HT-29 (cell line): ENCODE measurements at regions not wholly inside any gene's neighbourhood (a gene's known extent, or its start where the extent isn't known, plus 50 kb on each side); places are given as distances from the start of the nearest gene placed in this dataset.
A peak's percentile ranks its signal among the peaks of the same experiment; 100 is the strongest.

Source experiments
- DNase-seq: peaks from one replicate; pipeline ENCODE4 v3.0.0-alpha.2; 2015; ENCODE audit warnings: low spot score

DNA sequence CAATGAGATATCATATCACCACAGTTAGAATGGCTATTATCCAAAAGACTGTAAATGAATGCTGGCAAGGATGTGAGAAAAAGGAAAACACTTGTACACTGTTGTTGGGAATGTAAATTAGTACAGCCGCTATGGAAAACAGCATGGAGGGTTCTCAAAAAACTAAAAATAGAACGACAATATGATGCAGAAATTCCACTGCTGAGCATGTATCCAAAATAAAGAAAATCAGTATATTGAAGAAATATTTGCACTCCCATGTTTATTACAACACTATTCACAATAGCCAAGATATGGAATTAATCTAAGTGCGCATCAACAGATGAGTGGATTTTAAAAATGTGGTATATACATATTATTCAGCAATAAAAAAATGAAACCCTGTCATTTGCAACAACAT lies 898.9 kb upstream of the MAN1A1 start:
- no peak for DNase-seq

DNA sequence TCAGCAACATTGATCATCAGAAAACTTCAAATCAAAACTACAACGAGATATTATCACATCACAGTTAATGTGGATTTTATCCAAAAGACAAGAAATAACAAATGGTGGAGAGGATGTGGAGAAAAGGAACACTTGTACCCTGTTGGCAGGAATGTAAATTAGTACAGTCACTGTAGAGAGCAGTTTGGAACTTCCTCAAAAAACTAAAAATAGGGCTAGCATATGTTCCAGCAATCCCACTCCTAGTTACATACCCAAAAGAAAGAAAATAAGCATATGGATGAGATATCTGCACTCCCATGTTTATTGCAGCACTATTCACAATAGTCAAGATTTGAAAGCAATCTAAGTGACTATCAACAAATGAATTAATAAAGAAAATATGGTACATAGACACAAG lies 887.7 kb upstream of the MAN1A1 start:
- no peak for DNase-seq

DNA sequence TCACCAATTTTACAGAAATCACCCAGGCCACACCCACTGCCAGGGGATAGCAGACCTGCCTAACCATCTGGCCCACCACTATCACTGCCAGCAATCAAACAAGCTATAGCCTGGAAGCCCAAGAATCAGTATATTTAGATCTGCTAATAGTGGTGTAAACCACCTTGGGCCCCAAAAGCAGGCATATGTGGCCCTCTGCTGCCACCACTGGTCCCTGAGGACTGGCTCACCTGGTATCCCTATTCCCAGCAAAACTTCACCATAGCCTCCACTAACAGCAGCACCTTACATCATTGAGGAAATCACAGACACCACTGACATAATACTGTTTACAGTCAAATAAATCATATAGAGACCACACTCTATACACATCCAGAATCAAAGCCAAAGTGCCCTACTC lies 880.4 kb upstream of the MAN1A1 start:
- peak; percentile 38 for DNase-seq

DNA sequence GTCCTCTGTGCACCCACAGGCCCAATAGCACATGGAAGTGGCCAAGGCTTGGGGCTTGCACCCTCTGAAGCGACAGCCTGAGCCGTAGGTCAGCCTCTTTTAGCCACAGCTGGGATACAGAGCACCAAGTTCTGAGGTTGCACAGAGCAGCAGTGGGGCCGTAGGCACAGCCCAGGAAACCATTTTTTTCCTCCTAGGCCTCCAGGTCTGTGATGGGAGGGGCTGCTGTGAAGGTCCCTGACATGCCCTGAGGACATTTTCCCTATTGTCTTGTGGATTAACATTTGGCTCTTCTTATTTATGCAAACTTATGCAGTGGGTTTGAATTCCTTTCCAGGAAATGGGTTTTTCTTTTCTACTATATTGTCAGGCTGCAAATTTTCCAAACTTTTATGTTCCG lies 878.7 kb upstream of the MAN1A1 start:
- DNase-seq = no peak

DNA sequence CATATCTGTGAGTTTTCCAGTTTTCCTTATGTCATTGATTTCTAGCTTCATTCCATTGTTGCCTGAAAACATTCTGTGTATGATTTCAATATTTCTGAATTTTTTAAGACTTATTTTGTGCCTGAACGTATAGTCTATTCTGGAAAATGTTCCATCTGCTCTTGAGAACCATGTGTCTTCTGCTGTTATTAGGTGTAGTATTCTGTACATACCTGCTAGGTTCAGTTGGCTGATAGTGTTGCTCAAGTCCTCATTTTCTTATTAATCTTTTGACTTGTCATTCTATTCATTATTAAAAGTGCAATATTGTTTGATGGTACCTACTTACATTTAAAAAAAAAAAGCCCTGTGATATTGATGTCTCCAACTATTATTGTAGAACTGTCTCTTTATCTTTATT lies 869.8 kb upstream of the MAN1A1 start:
- no peak for DNase-seq

DNA sequence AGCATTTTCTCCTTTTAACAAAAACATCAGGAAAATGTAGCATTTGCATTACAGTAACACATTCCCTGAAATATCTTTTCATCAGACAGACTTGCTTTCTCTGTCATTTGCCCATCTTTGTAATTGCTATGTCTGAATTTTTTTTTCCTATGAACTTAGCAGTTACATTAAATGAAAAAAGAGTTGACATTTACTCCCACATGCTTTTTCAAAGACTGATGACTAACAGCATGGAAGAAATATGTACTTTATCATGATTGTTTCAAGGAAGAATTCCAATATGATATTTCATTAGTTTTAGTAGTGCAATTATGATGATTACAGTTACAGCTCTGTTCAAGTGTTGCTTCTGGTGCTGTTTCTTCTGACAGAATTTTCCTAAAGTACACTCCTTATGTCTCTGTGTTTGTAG lies 864.5 kb upstream of the MAN1A1 start:
- DNase-seq = no peak

DNA sequence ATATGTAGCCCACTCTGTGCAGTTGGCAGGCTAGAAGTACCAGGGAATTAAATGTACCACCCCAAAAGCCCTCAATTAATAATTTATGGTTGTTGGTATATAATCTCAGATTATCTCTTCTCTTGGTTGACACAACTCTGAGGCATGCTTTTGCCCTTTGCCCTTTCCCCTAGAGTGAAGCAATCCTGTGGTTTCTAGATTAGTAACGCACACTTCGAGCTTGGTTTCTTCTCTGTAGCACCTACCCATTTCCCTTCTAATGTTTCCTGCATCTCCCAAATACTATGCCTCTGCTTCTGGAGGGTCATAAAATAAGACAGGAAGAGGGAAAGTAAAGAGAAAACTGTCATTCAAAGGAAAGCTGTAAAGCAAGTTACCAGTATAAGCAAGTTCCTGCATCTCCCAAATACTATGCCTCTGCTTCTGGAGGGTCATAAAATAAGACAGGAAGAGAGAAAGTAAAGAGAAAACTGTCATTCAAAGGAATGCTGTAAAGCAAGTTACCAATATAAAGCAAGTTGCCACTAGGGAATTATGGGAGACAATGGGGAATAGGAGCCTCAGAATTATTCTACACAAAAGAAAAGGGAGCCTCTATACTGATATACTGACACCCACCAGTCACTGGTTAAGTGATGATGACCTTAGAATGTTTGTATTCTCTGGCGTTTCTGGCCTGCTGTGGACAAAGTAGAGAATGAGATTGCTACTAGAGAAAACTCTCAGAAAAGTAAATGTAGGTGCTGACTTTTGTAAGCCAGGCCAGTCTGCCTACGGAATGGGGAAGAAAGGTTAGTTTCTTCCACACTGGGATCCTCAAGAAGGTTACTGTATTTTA lies 862.6 kb upstream of the MAN1A1 start:
- DNase-seq = peak; percentile 71

DNA sequence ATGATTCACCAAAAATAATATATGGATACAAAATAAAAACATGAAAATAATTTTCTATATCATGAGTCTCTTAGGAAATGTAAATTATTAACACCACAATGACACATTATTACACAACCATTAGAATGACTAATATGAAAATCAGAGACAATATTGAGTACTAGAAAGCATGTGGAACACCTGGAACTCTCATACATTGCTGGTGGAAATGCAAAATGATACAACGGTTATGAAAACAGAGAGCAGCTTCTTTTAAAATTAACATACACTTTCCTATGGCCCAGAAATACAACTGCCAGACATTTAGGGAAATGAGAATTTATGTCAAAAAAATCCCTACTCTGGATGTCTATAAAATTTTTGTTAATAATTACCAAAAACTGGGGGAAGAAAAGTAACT lies 853.3 kb upstream of the MAN1A1 start:
- DNase-seq = no peak

DNA sequence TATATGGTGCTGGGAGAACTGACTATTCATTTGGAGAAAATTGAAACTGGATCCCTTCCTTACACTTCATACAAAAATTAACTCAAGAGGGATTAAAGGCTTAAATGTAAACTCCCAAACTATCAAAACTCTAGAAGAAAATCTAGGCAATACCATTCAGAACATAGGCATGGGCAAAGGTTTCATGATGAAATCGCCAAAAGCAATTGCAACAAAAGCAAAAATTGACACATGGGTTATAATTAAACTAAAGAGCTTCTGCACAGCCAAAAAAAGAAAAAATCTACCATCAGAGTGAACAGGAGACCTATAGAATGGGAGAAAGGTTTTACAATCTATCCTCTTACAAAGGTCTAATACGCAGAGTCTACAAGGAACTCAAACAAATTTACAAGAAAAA lies 851.3 kb upstream of the MAN1A1 start:
- DNase-seq = no peak

DNA sequence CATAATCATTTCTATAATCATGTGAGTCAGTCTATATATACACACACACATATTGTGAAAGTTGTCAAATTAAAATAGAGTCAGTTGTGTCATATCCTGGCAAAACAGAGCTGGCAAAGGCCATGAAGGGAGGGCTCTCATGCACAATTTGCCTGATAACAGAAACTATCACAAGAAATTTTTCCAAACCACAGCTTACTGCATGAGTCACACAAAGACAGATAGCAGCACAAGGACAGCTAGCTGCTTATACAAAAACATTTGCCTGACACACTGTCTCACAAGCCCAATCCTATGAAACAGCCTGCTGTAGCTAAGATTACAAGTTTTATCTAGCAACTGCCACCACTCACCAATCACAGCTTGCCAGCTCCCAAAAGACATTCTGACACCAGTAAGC lies 848.5 kb upstream of the MAN1A1 start:
- no peak for DNase-seq

DNA sequence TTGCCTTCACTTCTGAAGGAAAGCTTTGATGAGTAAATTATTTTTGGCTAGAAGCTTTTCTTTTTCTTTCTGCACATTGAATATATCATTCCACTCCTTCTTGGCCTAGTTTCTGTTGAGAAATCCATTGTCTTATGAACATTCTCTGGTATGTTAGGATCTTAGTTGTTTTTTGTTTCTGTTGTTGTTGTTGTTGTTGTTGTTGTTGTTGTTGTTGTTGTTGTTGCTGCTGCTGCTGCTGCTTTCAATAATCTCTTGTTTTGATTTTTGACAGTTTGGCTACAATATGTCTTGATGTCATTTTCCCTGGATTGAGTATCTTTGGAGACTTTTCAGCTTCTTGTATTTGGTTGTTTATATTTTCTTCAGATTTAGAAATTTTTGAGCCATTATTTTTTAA lies 836.5 kb upstream of the MAN1A1 start:
- no peak for DNase-seq

DNA sequence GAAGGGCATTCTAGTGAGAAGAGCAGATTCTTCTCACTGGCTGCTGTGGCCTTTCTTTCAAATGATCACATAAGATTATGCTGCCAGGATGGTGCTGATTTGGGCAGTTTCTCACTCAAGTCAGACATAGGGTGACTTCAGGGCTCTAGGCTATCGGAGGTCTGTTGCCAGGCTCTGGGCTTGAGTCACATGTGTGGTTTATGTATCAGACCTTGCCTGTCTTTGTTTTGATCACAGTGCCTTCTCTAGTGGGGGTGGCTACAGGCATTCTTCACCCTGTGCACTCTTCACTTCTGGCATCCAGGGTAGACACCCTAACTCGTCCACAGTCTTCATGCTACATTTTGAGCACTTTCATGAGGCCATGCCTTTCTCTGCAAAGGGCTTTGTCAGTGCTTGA lies 823.7 kb upstream of the MAN1A1 start:
- DNase-seq = no peak

DNA sequence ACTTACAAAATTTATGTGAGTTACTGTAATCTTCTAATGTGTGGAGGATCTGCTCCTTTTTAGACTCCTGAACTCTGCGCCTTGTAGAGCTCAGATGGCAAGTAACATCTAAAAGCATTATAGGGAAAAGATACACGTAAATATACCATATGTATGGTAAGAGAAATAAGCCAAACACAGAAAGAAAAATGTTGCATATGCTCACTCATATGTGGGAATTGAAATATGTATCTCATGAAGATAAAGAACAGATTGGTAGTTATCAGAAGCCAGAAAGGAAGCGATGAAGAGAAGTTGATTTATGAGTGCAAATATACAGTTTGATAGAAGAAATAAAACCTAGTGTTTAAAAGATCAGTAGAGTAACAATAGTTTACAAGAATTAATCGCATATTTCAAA lies 815.0 kb upstream of the MAN1A1 start:
- no peak for DNase-seq

DNA sequence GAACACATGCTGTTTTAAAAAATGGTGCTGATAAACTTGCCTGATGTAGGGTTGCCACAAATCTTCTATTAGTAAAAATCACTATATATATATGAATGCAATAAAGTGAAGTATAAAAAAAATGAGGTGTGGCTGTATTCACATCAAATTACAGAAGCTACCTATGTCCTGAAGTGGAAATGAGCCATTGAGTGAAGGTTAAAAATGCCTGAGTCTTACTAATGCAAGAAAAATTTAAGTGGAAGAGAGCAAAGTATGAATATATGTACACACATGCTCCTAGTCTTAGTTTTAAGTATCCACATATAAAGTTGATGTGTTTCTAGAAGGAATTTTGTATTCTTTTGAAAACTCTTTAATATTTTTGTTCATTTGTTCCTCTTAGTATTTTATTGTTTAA lies 808.3 kb upstream of the MAN1A1 start:
- no peak for DNase-seq

DNA sequence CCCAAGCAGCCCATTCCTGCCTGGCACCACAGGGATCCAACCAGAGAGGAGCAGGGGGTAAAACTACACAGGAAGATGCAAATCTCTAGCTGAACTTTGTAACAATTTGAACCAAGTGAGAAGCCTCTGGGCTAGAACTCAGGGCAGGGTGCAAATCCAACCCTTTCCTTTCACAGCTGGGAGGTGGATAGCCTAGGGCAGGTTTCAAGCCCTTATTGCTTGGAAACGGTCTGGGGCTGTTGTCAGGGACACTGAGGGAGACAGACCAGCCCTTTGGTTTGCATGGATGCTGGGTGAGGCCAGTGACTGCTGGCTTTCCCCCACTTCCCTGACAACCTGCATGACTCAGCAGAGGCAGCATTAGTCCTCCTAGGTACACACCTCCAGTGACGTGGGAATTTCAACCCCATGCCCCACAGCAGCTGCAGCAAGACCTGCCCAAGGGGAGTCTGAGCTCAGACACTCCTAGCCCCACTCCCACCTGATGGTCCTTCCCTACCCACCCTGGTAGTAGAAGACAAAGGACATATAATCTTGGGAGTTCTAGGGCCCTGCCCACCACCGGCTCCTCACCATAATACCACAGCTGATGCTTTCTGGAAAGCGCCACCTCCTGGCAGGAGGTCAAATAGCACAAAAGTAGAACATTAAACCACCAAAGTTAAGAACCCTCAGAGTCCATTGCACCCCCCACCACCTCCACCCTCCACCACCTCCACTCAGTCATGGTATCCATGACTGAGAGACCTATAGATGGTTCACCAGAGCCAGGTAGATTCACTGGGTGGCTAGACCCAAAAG lies 797.7 kb upstream of the MAN1A1 start:
- DNase-seq = no peak

DNA sequence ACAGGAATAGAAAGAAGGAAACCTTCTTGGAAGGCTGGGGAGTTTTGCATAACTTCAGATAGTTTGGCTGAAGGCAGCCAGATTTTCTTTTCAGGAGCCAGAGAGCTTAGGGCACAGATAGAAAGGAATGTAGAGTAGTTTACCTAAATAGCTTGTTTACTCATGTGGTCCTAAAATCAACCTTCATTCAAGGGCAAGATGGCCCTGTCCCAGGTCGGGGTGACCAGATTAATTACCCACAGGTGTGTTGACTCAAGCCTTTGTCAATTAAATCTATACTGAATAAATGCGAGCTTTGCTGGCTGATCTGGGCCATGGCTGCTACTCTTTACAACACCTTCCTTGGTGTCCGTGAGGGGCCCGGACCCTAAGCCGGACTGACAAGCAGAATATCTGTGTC lies 792.0 kb upstream of the MAN1A1 start:
- DNase-seq = no peak

DNA sequence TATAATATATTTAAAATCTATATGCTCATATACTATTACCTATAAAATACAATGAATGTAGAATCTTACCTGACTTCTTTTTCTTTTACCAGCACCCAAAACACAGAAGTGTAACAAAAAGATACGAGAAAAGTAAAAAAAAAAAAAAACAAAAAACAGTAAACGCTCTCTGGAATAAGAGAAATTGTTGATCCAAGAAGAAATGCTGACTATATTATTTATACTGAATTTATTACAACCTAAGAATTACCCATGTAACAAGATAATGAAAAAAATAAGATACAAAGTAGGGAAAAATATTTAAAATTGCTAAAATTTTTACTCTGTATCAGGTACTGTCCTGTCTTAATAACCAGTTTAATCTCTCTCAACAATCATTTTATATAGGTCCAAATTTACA lies 787.9 kb upstream of the MAN1A1 start:
- no peak for DNase-seq

DNA sequence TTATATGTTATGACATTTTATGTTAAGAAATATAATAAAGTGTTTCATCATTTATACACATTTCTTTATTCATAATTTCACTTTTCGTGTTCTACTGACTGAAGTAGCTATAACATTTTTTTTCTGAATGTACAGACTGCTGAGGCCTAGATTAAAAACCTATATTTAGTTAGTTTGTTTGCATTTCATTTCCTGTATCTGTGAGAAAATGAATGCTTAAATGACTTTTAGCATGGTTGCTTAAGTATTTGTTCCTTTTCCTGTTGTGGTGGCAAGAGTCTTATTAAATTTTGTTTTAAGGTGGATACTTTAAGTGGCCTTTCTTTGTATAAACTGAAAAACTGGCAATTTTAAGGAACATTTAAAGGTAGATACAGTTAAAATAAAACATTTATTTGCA lies 779.7 kb upstream of the MAN1A1 start:
- DNase-seq = no peak

DNA sequence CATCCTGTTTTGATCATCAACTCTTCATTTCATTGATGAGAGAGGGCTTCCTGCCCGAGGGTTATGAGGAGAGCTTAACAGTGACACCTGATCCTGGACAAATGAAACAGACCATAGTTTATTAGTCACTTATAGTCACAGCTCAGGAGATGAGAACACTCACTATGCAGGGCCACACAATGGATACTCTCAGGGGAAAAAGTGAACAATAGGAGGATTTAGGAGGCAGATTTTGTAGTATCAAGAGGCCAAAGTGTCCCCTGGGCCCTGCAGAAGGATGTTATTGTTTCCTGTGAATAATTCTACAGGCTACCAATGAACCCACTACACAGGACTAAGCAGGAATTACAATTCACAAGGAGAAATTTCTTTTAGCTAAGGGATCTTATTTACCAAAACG lies 772.8 kb upstream of the MAN1A1 start:
- DNase-seq = no peak

DNA sequence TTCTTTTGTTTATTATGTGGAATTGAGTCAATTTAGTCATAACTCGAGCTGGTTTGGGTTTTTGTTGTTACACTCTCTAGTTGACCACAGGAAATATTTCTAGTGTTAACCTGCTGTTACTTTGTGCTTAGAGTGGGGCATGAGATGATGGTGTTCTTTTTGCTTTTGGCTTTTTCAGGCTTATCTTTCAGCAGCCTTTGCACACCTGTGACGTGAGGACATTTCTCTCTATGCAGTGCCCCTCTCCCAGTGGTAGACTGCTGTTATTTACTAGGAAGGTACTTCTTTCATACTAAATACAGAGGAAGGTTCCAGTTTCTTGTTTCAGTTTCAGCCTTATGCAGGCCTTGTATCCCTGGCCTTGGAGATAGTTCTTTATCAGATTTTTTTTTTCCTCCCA lies 766.8 kb upstream of the MAN1A1 start:
- DNase-seq = no peak

DNA sequence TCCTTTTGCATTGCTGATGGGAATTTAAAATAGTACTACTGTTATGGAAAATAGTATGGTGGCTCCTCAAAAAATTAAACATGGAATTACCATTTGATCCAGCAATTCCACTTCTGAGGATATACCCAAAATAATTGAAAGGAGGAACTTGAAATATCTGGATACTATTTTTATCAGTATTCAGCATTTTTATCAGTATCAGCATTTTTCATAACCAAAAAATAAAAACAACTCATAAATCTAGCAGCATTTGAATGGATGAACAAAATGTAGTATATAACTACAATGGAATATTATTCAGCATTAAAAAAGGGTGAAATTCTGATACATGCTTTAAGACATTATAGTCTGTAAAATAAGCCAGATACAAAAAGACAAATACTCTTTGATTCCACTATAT lies 763.4 kb upstream of the MAN1A1 start:
- DNase-seq = no peak

DNA sequence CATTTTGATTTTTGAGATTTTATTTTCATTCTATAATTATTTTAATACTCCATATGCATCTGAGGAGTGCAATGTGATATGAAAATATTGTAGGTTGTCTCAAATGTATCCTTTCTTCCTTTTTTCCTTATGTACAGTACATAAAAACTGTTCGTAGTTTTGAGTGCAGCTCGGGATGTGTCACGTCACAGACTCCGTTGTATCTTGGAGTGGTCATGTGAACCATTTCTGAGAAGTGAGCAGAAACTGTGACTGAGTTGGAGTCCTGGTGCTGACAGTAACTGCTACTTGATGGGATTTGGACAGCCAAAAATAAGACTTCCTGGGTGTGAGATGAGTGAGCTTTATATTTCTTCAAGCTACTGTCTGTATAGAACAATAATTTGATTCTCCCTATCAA lies 761.4 kb upstream of the MAN1A1 start:
- DNase-seq = no peak
